Adrenal gland (tissue), 9 donors: ENCODE measurements at regions not wholly inside any gene's neighbourhood (a gene's known extent, or its start where the extent isn't known, plus 50 kb on each side); places are given as distances from the start of the nearest gene placed in this dataset.

Experiments
- DNase-seq, 7 donors: peaks; one replicate each; pipeline ENCODE4 v3.0.0-alpha.2; 2019 to 2020
- H3K27ac ChIP-seq, 5 donors: fragments of 200-600 bp; sonication (generic) in 4 of 5; 1 replicate in 3 of 5; 2 replicates in 2 of 5; pipeline versions ENCODE4 v1.5.1 to v1.8.0; 2016 to 2020; ENCODE audit warnings: mild to moderate bottlenecking in 1 of 5
- H3K27me3 ChIP-seq: fragments of 200-600 bp; 2 replicates; pipeline ENCODE4 v1.8.0; 2021
- H3K36me3 ChIP-seq, 2 donors: fragments of 200-600 bp; replicated peaks in 1 of 2; 1 replicate in 1 of 2; 2 replicates in 1 of 2; pipeline versions ENCODE4 v1.5.1 to v1.8.0; 2018 to 2022
- H3K4me1 ChIP-seq, 2 donors: fragments of 200-600 bp; replicated peaks in 1 of 2; 1 replicate in 1 of 2; 2 replicates in 1 of 2; pipeline versions ENCODE4 v1.5.1 to v1.8.0; 2018 to 2021
- H3K4me3 ChIP-seq, 4 donors: fragments of 200-600 bp; sonication (generic) in 3 of 4; one replicate each; pipeline ENCODE4 v1.5.1; 2016 to 2018
- H3K9me3 ChIP-seq, 3 donors: fragments of 200-600 bp; sonication (generic) in 1 of 3; replicated peaks in 1 of 3; 1 replicate in 2 of 3; 2 replicates in 1 of 3; pipeline versions ENCODE4 v1.5.1 to v1.8.0; 2016 to 2021
- CTCF ChIP-seq, 6 experiments: fragments of 450-650 bp in 4 of 6; fragments of 200-600 bp in 2 of 6; sonication (generic) in 1 of 6; IDR thresholded peaks; 1 replicate in 5 of 6; 2 replicates in 1 of 6; pipeline versions ENCODE4 v1.5.1 to v1.8.0; 2016 to 2021; ENCODE audit warnings: antibody characterized with exemption in 6 of 6, mild to moderate bottlenecking in 2 of 6, moderate library complexity in 1 of 6
- POLR2A ChIP-seq, 2 donors: fragments of 450-650 bp; IDR thresholded peaks; one replicate each; pipeline ENCODE4 v1.6.1; 2017; ENCODE audit warnings: antibody characterized with exemption in 2 of 2, mild to moderate bottlenecking in 2 of 2, moderate library complexity in 1 of 2
- WGBS, 4 donors: extraction: QIAGEN DNeasy Blood & Tissue Kit in 2 of 4; methylation state at CpG; one replicate each; pipeline versions ENCODE4 v1.1.5 to v1.1.7; 2013 to 2017; 5-methylcytosine and 5-hydroxymethylcytosine counted together
- intact Hi-C, 2 donors: fragments of 100-400 bp; cut with DNase I; formaldehyde crosslinking; loops; one replicate each; pipeline versions ENCODE4 v1.14.1 to v1.15.0; 2022 to 2023
- donor health status: healthy with polysubstance abuse.
- donor health status: Bipolar disorder and iron deficiency.
- donor health status: DM: yes; HTN: yes; CAD: no.
- donor health status: DM: no; HTN: no; CAD: no.
- donor health status: DM: no; HTN: no; CAD: no.

GRCh38 chrX:1941321-1941720 lies 326.5 kb downstream of the ASMT start:
- WGBS, 4 donors, result 73 to 82% (median 79%) methylated on average over 4 to 6 of the region's 6 CpGs
- H3K4me3 ChIP-seq, result no peak overlapping the region
- intact Hi-C loops, result no loop called here
- no peaks in the 10 kb centered on the region for H3K4me1 ChIP-seq
- TF ChIP-seq CTCF (IDR thresholded peaks at IDR 0.05) (no peak), POLR2A (IDR thresholded peaks at IDR 0.05) (no peak)
- no peaks in the 10 kb centered on the region for H3K36me3 ChIP-seq
- no peak overlapping the region for H3K27ac ChIP-seq
- peak in 1 of 7 donors; percentile 1 for DNase-seq
- no peaks in the 10 kb centered on the region for H3K9me3 ChIP-seq
- no peaks in the 10 kb centered on the region for H3K27me3 ChIP-seq

- peak in 1 of 7 donors; percentile 25 for DNase-seq
- Histone ChIP-seq H3K9me3 (no peaks in the 10 kb centered on the region), H3K36me3 (no peaks in the 10 kb centered on the region), H3K27me3 (no peaks in the 10 kb centered on the region), H3K27ac (no peak overlapping the region), H3K4me3 (no peak overlapping the region), H3K4me1 (no peaks in the 10 kb centered on the region)
- 93 to 97% (median 94%) methylated on average over 10 of the region's 10 CpGs for WGBS, 4 donors
- TF ChIP-seq POLR2A (IDR thresholded peaks at IDR 0.05) (no peak), CTCF (IDR thresholded peaks at IDR 0.05) (no peak)
- intact Hi-C loops, result no loop called here
These were observed 331.0 kb downstream of the ASMT start for GRCh38 chrX:1945879-1946278.

- H3K4me1 ChIP-seq, result no peaks in the 10 kb centered on the region
- no peaks in the 10 kb centered on the region for H3K9me3 ChIP-seq
- no peaks in the 10 kb centered on the region for H3K36me3 ChIP-seq
- no peaks in the 10 kb centered on the region for H3K27me3 ChIP-seq
- intact Hi-C loops, result no loop called here
- H3K27ac ChIP-seq, result no peak overlapping the region
- WGBS, 4 donors, result 88 to 93% (median 92%) methylated on average over 9 of the region's 9 CpGs
- peak in 1 of 7 donors; percentile 3 for DNase-seq
- no peak overlapping the region for H3K4me3 ChIP-seq
- TF ChIP-seq POLR2A (IDR thresholded peaks at IDR 0.05) (no peak), CTCF (IDR thresholded peaks at IDR 0.05) (no peak)
These were observed 332.1 kb downstream of the ASMT start for GRCh38 chrX:1946974-1947373.
